DND-41 (cell line): ENCODE measurements at regions not wholly inside any gene's neighbourhood (a gene's known extent, or its start where the extent isn't known, plus 50 kb on each side); places are given as distances from the start of the nearest gene placed in this dataset.

Experiments used
- ATAC-seq: fragments of 200-7000 bp; cut with Tn5 transposase; 3 replicates; pipeline ENCODE4 v1.9.1; 2021; ENCODE audit warnings: low read depth; ENCODE audit not compliant: insufficient read depth
- DNase-seq: peaks from one replicate; pipeline ENCODE4 v3.0.0-alpha.2; 2020
- H2AFZ ChIP-seq: 2 replicates; pipeline ENCODE4 v1.6.0; 2012; ENCODE audit warnings: low read depth, low read length
- H3K27ac ChIP-seq: 2 replicates; pipeline ENCODE4 v1.5.1; 2012; ENCODE audit warnings: low read length, inconsistent platforms
- H3K27me3 ChIP-seq: fragments of 200-600 bp; sonication (generic); 2 replicates; pipeline ENCODE4 v1.6.0; 2012; ENCODE audit warnings: low read length, mild to moderate bottlenecking, inconsistent platforms; ENCODE audit not compliant: insufficient read depth, poor library complexity
- H3K36me3 ChIP-seq: 2 replicates; pipeline ENCODE4 v1.5.1; 2012; ENCODE audit warnings: low read length, inconsistent platforms; ENCODE audit not compliant: insufficient read depth
- H3K4me1 ChIP-seq: 2 replicates; pipeline ENCODE4 v1.5.1; 2012; ENCODE audit warnings: mild to moderate bottlenecking, low read length; ENCODE audit not compliant: insufficient read depth
- H3K4me2 ChIP-seq: 2 replicates; pipeline ENCODE4 v1.6.0; 2012; ENCODE audit warnings: mild to moderate bottlenecking, moderate library complexity, low read length, inconsistent platforms; ENCODE audit not compliant: insufficient read depth
- H3K4me3 ChIP-seq, 2 experiments: fragments of 200-600 bp in 1 of 2; shearing (Covaris generic) in 1 of 2; 2 replicates each; pipeline ENCODE4 v1.5.1; 2012 to 2016; ENCODE audit warnings: inconsistent platforms in 2 of 2, low read length in 2 of 2, mild to moderate bottlenecking in 2 of 2, low read depth in 1 of 2, moderate library complexity in 1 of 2
- H3K79me2 ChIP-seq: 2 replicates; pipeline ENCODE4 v1.6.0; 2012; ENCODE audit warnings: low read length, inconsistent platforms; ENCODE audit not compliant: insufficient read depth
- H3K9ac ChIP-seq: 2 replicates; pipeline ENCODE4 v1.6.0; 2012; ENCODE audit warnings: low read depth, mild to moderate bottlenecking, inconsistent platforms, low read length, moderate library complexity
- H3K9me3 ChIP-seq: 2 replicates; pipeline ENCODE4 v1.5.1; 2012; ENCODE audit warnings: low read length, moderate library complexity, mild to moderate bottlenecking, inconsistent platforms; ENCODE audit not compliant: insufficient read depth, severe bottlenecking
- H4K20me1 ChIP-seq: 2 replicates; pipeline ENCODE4 v1.6.0; 2012; ENCODE audit warnings: low read length; ENCODE audit not compliant: insufficient read depth
- CTCF ChIP-seq: IDR thresholded peaks from 2 replicates; pipeline ENCODE4 v1.5.1; 2012; ENCODE audit warnings: borderline replicate concordance, low read length, moderate library complexity, mild to moderate bottlenecking; ENCODE audit not compliant: poor library complexity, severe bottlenecking; ENCODE audit errors: extremely low read depth
- EZH2 ChIP-seq: IDR thresholded peaks from 3 replicates; pipeline ENCODE4 v1.6.1; 2012; ENCODE audit warnings: borderline replicate concordance, low read depth, mild to moderate bottlenecking, moderate library complexity, low read length, inconsistent platforms; ENCODE audit not compliant: severe bottlenecking

GRCh38 chr5:51644976-51645375, 261.7 kb downstream of the ISL1 start:
- Histone ChIP-seq H4K20me1 (no peaks in the 10 kb centered on the region), H3K9me3 (no peaks in the 10 kb centered on the region), H3K36me3 (no peaks in the 10 kb centered on the region), H3K4me3 (no peak overlapping the region), H3K27ac (no peak overlapping the region), H3K27me3 (no peaks in the 10 kb centered on the region), H3K4me1 (no peaks in the 10 kb centered on the region), H3K4me2 (no peak overlapping the region), H2AFZ (no peak overlapping the region), H3K79me2 (no peaks in the 10 kb centered on the region), H3K9ac (no peak overlapping the region)
- ATAC-seq (no peak), DNase-seq (no peak)
- TF ChIP-seq EZH2 (no peak), CTCF (no peak)

DNA sequence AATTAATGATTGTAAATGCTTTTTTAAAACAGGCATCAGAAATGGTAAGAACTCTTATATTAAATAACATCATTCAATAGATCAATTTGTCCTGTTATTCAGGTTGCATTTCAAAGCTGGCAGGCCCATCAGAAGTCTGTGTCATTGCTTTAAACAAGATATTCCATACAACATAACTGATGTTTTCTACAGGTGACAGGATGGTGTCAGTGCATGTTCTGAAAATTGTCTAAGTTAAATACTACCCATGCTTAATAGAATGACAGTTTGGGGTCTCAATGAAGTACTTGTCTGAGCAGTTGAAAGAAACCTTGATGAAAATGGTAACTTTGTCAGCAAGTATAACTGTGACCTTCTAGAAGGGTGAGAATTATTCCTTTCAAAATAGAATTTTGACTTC, 263.2 kb downstream of the ISL1 start:
- Histone ChIP-seq H3K27me3 (no peaks in the 10 kb centered on the region), H3K4me3 (no peak overlapping the region), H3K4me2 (no peak overlapping the region), H4K20me1 (no peaks in the 10 kb centered on the region), H3K27ac (no peak overlapping the region), H3K9ac (no peak overlapping the region), H3K9me3 (no peaks in the 10 kb centered on the region), H3K79me2 (no peaks in the 10 kb centered on the region), H3K4me1 (no peaks in the 10 kb centered on the region), H2AFZ (no peak overlapping the region), H3K36me3 (no peaks in the 10 kb centered on the region)
- ATAC-seq (no peak), DNase-seq (no peak)
- TF ChIP-seq EZH2: no peak
- TF ChIP-seq CTCF: no peak

- no peak for DNase-seq
- Histone ChIP-seq H3K9me3 (no peaks in the 10 kb centered on the region), H3K27me3 (no peaks in the 10 kb centered on the region), H3K27ac (no peak overlapping the region), H3K4me3 (no peak overlapping the region), H2AFZ (no peak overlapping the region), H3K79me2 (no peaks in the 10 kb centered on the region), H4K20me1 (no peaks in the 10 kb centered on the region), H3K4me2 (no peak overlapping the region), H3K4me1 (no peaks in the 10 kb centered on the region), H3K36me3 (no peaks in the 10 kb centered on the region), H3K9ac (no peak overlapping the region)
- peak; percentile 40; the same call in 1 of the 3 replicates for ATAC-seq
- TF ChIP-seq CTCF (no peak), EZH2 (no peak)
Measured at GRCh38 chr5:51650824-51651223, 267.6 kb downstream of the ISL1 start.

DNA sequence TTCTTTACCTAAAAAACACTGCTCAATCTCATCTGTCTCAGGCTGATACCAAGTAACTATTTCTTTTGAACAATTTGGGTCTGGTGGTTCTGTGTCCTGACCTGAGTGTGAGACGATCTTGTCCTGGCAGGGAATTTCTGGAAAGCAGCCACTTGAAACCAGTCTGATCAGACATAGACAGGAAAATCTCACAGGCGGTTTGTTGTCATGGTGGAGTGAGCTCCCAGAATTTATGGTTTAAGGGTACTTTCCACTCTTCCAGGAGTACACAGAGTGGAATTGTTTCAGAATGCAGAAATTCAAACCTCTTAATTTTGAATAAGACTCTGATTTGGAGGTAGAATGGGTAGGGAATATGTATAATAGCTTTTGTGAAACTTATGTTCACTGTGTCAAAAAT, 268.2 kb downstream of the ISL1 start:
- no peak overlapping the region for H3K9ac ChIP-seq
- H3K27ac ChIP-seq: no peak overlapping the region
- H4K20me1 ChIP-seq: no peaks in the 10 kb centered on the region
- no peaks in the 10 kb centered on the region for H3K36me3 ChIP-seq
- H3K27me3 ChIP-seq: no peaks in the 10 kb centered on the region
- H3K9me3 ChIP-seq: no peaks in the 10 kb centered on the region
- no peaks in the 10 kb centered on the region for H3K79me2 ChIP-seq
- TF ChIP-seq CTCF (no peak), EZH2 (no peak)
- DNase-seq: no peak
- no peak for ATAC-seq
- no peak overlapping the region for H3K4me2 ChIP-seq
- H3K4me3 ChIP-seq: no peak overlapping the region
- H2AFZ ChIP-seq: no peak overlapping the region
- H3K4me1 ChIP-seq: no peaks in the 10 kb centered on the region
